ENCODE measurements at regions not wholly inside any gene's neighbourhood (a gene's known extent, or its start where the extent isn't known, plus 50 kb on each side); places are given as distances from the start of the nearest gene placed in this dataset.
"Not testable (repeated sequence)": the region's sequence is repeated elsewhere in the genome, so short reads cannot be mapped to it uniquely, and the experiment has no call there.

DNA sequence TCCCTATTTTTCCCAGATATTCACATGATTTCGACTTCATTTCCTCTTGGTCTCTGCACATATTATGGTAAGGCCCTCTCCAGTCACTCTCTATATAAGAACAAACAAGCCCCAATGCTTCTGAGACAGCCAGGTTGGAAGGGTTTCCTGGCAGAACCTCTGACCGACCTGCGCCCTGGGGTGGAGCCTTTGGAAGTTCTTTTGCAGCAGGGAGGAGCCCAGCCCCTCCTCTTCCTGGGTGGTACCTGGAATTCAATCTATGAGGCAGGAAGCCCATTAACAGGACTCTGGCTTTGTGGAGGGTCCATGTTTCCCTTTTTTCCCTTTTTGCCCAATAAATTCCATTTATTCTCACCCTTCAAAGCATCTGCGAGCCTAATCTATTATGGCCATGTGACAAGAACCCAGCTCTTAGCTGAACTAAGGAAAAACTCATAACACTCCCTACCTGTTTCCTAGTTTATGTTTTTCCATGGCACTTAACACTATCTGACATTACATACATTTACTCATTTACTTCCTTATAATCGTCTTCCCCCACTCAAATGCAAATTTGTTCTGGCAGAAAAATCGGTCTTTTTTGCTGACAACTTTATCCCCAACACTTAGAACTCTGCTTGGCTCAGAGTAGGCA is 92.5 kb upstream of the FRMD4A start:
- Histone ChIP-seq H3K4me1 (ENCODE audit: control insufficient read depth, insufficient read depth, low read length) (no peaks in the 10 kb centered on the region), H3K27ac (ENCODE audit: low read length) (no peak overlapping the region), H3K4me3 (ENCODE audit: low read length) (no peak overlapping the region), H3K27me3 (ENCODE audit: control insufficient read depth, insufficient read depth, low read length) (no peaks in the 10 kb centered on the region), H3K36me3 (ENCODE audit: control insufficient read depth, insufficient read depth, low read length) (no peaks in the 10 kb centered on the region), H3K9me3 (ENCODE audit: control insufficient read depth, insufficient read depth, low read length) (no peaks in the 10 kb centered on the region)
- Mint-ChIP-seq H3K27me3 (ENCODE audit: low read depth in 2 of 2) (peaks cover 17 to 51% of the 10 kb centered on the region in 2 donors), H3K27ac (no peak overlapping the region), H3K9me3 (peaks cover 0 to 2% of the 10 kb centered on the region in 2 donors), H3K4me3 (no peak overlapping the region), H3K36me3 (no peaks in the 10 kb centered on the region), H3K4me1 (no peaks in the 10 kb centered on the region)
- WGBS (ENCODE audit: insufficient coverage), result 69% methylated on average over 6 of the region's 6 CpGs
- ATAC-seq, result no peak
- intact Hi-C loops (cut with micrococcal nuclease), result no loop called here
- DNase-seq, result no peak
- TF ChIP-seq, protein P1, sequence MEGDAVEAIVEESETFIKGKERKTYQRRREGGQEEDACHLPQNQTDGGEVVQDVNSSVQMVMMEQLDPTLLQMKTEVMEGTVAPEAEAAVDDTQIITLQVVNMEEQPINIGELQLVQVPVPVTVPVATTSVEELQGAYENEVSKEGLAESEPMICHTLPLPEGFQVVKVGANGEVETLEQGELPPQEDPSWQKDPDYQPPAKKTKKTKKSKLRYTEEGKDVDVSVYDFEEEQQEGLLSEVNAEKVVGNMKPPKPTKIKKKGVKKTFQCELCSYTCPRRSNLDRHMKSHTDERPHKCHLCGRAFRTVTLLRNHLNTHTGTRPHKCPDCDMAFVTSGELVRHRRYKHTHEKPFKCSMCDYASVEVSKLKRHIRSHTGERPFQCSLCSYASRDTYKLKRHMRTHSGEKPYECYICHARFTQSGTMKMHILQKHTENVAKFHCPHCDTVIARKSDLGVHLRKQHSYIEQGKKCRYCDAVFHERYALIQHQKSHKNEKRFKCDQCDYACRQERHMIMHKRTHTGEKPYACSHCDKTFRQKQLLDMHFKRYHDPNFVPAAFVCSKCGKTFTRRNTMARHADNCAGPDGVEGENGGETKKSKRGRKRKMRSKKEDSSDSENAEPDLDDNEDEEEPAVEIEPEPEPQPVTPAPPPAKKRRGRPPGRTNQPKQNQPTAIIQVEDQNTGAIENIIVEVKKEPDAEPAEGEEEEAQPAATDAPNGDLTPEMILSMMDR (IDR thresholded peaks at IDR 0.05), result no peak

DNA sequence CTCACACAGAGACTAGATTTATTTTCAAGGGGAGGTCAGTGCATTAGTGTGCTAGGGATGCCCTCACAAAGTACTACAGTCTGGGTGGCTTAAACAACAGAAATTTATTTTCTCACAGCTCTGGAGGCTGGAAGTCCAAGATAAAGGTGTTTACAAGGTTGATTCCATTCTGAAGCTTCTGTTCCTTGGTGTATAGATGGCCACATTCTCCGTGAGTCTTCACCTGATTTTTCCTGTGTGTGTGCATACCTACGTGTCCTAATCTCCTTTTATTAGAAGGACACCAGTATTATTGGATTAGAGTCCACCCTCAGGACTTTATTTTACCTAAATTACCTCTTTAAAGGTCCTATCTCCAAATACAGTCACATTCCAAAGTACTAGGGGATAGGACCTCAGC is 91.7 kb upstream of the FRMD4A start:
- peaks cover 12 to 44% of the 10 kb centered on the region in 2 donors for H3K27me3 Mint-ChIP-seq (ENCODE audit: low read depth in 2 of 2)
- peaks cover 0 to 2% of the 10 kb centered on the region in 2 donors for H3K9me3 Mint-ChIP-seq
- Histone ChIP-seq H3K9me3 (ENCODE audit: control insufficient read depth, insufficient read depth, low read length) (no peaks in the 10 kb centered on the region), H3K4me1 (ENCODE audit: control insufficient read depth, insufficient read depth, low read length) (no peaks in the 10 kb centered on the region), H3K27me3 (ENCODE audit: control insufficient read depth, insufficient read depth, low read length) (no peaks in the 10 kb centered on the region), H3K4me3 (ENCODE audit: low read length) (no peak overlapping the region), H3K27ac (ENCODE audit: low read length) (no peak overlapping the region), H3K36me3 (ENCODE audit: control insufficient read depth, insufficient read depth, low read length) (no peaks in the 10 kb centered on the region)
- H3K4me3 Mint-ChIP-seq, result no peak overlapping the region
- H3K36me3 Mint-ChIP-seq, result no peaks in the 10 kb centered on the region
- H3K4me1 Mint-ChIP-seq, result no peaks in the 10 kb centered on the region
- intact Hi-C loops (cut with micrococcal nuclease), result no loop called here
- DNase-seq (no peak), ATAC-seq (no peak)
- 50% methylated on average over 1 of the region's 2 CpGs for WGBS (ENCODE audit: insufficient coverage)
- TF ChIP-seq, protein P1 (IDR thresholded peaks at IDR 0.05), result no peak
- H3K27ac Mint-ChIP-seq, result no peak overlapping the region

DNA sequence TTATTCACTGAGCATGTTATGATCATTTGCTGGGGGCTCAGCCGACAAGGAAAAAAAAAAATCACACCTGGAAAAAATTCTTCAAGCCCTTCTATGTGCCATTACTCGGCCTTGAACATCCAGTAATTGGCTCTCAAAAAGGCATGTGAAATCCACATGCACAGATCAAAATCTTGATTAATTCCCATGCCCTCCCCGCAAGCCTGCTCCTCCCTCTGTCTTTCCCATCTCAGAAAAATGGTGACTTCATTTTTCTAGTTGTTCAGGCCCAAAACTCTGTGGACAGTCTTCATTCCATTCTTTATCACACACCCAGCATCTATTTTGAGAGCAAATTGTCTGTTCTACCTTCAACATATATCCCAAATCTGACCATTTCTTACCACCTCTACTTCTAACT is 91.2 kb upstream of the FRMD4A start:
- no peaks in the 10 kb centered on the region for H3K36me3 Mint-ChIP-seq
- Histone ChIP-seq H3K27ac (ENCODE audit: low read length) (no peak overlapping the region), H3K4me1 (ENCODE audit: control insufficient read depth, insufficient read depth, low read length) (no peaks in the 10 kb centered on the region), H3K36me3 (ENCODE audit: control insufficient read depth, insufficient read depth, low read length) (no peaks in the 10 kb centered on the region), H3K9me3 (ENCODE audit: control insufficient read depth, insufficient read depth, low read length) (no peaks in the 10 kb centered on the region), H3K4me3 (ENCODE audit: low read length) (no peak overlapping the region), H3K27me3 (ENCODE audit: control insufficient read depth, insufficient read depth, low read length) (no peaks in the 10 kb centered on the region)
- TF ChIP-seq, protein P1 (IDR thresholded peaks at IDR 0.05), result no peak
- no peak for ATAC-seq
- H3K4me3 Mint-ChIP-seq, result no peak overlapping the region
- no peaks in the 10 kb centered on the region for H3K4me1 Mint-ChIP-seq
- WGBS (ENCODE audit: insufficient coverage), result 68% methylated on average over 3 of the region's 3 CpGs
- DNase-seq, result no peak
- no peak overlapping the region for H3K27ac Mint-ChIP-seq
- intact Hi-C loops (cut with micrococcal nuclease), result no loop called here
- peaks cover 14 to 44% of the 10 kb centered on the region in 2 donors for H3K27me3 Mint-ChIP-seq (ENCODE audit: low read depth in 2 of 2)
- H3K9me3 Mint-ChIP-seq, result peaks cover 0 to 2% of the 10 kb centered on the region in 2 donors

DNA sequence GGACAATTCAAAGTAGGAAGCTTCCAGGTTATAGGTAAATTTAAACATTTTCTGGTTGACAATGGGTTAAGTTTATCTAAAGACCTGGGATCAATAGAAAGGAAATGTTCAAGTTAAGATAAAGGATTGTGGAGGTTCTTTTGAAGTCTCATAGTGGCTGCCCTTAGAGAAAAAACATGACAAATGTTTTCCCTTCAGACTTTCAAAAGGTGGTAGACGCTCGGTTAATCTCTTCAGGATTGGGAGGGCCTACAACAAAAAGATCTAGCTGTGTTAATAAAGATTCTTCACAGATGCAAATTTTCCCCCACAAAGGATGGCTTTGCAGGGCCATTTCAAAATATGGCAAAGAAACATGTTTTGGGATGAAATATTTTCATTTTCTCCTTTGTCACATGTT is 86.6 kb upstream of the FRMD4A start:
- H3K4me3 Mint-ChIP-seq; ATAC-seq; H3K4me3 ChIP-seq (ENCODE audit: low read length); H3K9me3 Mint-ChIP-seq; H3K36me3 Mint-ChIP-seq; DNase-seq; intact Hi-C loops (cut with micrococcal nuclease); H3K27ac ChIP-seq (ENCODE audit: low read length); H3K4me1 Mint-ChIP-seq; H3K36me3 ChIP-seq (ENCODE audit: control insufficient read depth, insufficient read depth, low read length); H3K9me3 ChIP-seq (ENCODE audit: control insufficient read depth, insufficient read depth, low read length); H3K4me1 ChIP-seq (ENCODE audit: control insufficient read depth, insufficient read depth, low read length); H3K27me3 ChIP-seq (ENCODE audit: control insufficient read depth, insufficient read depth, low read length); H3K27ac Mint-ChIP-seq: not testable (repeated sequence)
- peaks cover 18 to 57% of the 10 kb centered on the region in 2 donors for H3K27me3 Mint-ChIP-seq (ENCODE audit: low read depth in 2 of 2)
- WGBS (ENCODE audit: insufficient coverage), result 92% methylated on average over 2 of the region's 2 CpGs
